GM18502 (cell line): ENCODE measurements at regions not wholly inside any gene's neighbourhood (a gene's known extent, or its start where the extent isn't known, plus 50 kb on each side); places are given as distances from the start of the nearest gene placed in this dataset.
"Not testable (repeated sequence)": the region's sequence is repeated elsewhere in the genome, so short reads cannot be mapped to it uniquely, and the experiment has no call there.

ENCODE experiments used
- ATAC-seq: cut with Tn5 transposase; IDR thresholded peaks from one replicate; pipeline ENCODE4 v1.9.1; 2021; ENCODE audit warnings: mild to moderate bottlenecking; ENCODE audit not compliant: unreplicated experiment, poor library complexity

DNA sequence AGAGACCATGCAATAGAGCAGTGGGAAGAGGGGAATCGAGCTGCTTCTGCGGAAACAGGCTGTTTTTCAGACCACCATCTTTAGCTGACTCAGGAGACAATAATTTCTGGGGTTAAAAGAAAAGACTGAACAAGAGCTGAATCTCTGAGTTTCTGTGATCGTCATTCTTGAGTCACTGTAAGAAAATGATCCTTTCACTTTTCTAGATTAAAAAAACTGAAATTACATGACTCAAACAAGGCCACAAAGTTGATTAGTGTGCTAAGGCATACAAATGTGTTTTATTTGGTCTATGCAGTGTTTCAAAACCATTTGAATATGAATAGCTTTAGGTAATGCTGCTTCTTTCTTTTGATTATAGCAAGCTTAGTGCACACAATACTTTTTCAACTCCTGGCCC is 194.4 kb upstream of the RPL34 start:
- no peak for ATAC-seq

DNA sequence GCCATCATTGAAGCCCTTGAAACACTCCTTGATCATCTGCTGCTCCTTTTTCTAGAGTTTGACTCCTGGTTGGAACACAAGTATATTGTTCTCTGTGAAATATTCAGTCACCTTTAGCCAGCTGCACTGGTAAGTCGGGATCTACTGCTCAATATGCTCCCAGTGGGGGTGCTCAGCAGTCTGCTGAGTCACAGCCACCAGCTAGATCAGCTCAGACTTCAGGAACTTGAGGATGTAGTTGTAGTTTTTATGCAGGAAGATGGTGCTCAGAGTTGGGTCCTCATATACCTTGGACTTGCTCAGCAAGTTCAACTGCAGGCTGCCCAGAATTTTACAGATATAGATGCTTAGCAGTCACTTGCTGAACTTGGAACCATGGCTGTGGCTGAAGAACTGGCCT is 202.5 kb upstream of the RPL34 start:
- ATAC-seq: no peak

DNA sequence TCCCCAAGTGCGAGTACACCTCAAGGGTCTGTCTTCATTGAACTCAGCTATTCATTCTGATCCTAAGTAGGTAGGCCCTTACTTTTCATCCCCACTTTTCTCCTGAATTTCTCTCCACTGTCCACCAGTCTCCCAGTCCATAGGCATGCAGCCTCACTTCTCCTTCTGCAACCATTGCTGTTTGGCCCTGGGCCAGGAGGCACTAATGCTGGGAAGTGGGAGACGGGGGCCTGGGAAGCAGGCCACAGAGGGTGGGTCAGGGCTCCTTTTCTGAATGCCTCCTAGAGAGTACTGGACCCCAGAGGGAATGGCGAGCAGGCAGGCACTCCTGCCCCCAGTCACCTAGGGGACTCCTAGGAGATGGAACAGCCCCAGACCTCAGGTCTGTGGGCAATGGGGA is 203.5 kb upstream of the RPL34 start:
- ATAC-seq: no peak

DNA sequence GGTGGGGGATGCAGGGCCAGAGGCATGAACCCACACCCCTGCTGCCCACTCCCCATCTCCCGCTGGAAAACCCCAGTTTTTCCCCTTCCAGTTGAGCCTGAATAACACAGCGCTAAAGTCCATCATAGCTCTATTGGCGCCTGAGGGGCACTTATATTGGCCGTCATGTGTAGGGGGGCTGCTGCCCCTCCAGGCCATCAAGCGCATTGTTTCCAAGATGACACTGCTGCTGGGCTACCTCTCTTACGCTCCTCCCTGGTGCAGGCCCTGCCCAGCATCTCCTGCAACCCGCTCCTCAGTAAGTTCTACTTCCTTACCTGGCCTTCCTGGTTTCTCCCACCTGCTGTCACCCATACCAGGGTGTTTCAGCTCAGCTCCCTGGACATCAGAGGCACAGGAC is 205.0 kb upstream of the RPL34 start:
- no peak for ATAC-seq

DNA sequence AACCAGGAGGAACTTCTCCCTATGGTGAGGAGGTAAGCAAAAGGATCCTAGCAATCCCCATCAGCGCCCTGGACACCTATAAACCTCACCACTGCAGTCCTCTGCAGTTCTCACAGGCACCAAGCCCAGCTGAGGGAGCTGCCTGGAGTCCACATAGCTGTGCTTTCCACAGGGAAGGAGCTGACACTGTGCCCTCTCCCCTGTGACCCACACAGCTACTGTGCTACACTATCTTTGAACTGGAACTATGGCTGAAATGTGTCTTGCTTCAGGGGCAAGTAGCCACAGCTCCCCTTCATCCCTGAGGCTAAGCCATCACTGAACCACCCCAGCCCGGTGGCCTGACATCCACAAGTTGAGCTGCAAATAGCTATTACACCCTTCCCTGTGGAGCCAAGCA is 208.5 kb upstream of the RPL34 start:
- ATAC-seq: no peak

DNA sequence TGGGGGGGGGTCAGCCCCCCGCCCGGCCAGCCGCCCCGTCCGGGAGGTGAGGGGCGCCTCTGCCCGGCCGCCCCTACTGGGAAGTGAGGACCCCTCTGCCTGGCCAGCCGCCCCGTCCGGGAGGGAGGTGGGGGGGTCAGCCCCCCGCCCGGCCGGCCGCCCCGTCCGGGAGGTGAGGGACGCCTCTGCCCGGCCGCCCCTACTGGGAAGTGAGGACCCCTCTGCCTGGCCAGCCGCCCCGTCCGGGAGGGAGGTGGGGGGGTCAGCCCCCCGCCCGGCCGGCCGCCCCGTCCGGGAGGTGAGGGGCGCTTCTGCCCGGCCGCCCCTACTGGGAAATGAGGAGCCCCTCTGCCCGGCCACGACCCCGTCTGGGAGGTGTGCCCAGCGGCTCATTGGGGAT is 210.7 kb upstream of the RPL34 start:
- ATAC-seq: not testable (repeated sequence)

DNA sequence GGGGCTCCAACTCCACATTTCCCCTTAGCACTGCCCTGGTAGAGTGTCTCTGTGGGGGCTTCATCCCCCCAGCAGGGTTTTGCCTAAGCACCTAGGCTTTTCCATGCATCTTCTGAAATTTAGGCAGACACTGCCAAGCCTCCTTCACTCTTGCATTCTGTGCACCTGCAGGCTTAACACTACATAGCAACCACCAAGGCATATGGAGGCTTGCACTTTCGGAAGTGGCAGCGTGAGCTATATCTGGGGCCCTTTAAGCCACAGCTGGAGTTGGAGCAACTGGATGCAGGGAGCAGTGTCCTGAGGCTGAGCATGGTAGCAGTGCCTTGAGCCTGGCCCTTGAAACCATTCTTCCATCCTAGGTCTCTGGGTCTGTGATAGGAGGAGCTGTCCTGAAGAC is 214.8 kb upstream of the RPL34 start:
- no peak for ATAC-seq

DNA sequence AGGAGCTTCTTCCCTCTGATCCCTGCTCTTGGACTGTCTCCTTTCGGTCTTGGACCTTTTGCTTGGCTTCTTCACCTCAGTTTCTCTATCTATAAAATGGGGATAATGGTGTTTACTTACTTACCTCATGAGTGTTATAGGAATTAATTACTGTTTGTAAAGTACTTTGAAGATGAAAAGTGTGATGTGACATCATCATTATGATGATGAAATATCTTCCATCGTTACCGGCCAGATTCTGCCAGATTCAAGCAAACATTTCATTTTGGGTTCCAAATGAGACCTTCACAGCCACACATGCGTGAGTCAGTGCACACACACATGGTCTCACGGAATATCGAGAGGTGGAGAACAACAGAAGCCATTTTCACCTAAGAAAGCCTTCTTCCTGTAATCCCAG is 220.1 kb upstream of the RPL34 start:
- no peak for ATAC-seq

DNA sequence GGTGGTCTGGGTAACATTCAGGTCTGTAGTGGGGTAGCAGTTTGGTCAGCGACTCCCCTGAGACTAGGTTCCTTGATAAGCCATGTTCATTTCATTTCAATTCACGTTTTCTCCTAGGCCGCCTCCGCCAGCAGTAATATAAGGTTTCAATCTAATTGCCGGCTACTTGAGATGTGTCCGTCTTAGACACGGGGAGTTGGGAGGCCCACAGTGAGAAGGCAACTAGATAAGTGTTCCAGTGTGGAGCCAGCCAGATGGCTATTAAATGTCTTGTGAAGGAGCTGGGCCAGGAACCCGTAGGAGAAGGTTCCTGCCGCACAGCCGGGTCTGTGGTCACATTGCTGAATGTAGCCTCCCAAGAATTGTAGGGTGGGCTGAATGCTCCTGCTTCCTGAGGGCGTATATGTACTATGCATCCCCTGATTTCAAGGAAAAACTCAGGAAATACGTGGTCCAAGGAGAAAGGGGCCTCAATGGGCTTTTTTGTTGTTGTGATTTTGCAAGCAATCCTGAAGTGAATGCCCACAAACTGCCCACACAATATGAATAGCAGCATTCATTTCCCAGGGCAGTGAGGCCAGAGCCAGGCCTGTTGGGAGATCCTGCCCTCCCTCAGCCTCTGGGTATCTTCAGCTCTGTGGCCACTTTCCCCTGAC is 220.6 kb upstream of the RPL34 start:
- ATAC-seq: no peak

DNA sequence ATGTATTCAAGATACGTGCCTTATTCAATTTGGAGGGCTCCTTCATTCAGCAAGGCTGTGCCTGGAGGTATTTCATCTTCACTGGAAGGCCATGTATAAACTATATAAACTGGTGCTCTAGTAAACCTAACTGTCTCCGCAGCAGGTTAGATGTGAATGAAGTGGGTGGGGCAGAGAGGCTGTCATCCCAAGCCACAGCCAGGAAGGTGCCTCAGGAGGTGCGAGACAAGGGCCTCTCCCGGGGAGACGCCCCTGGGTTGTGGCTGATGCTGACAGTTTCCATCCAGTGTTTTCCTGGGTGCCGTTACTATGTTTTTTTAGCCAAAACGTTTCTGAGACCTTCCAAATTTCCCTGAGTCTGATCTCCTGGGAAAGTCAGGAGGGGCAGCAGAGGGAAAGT is 221.5 kb upstream of the RPL34 start:
- no peak for ATAC-seq

DNA sequence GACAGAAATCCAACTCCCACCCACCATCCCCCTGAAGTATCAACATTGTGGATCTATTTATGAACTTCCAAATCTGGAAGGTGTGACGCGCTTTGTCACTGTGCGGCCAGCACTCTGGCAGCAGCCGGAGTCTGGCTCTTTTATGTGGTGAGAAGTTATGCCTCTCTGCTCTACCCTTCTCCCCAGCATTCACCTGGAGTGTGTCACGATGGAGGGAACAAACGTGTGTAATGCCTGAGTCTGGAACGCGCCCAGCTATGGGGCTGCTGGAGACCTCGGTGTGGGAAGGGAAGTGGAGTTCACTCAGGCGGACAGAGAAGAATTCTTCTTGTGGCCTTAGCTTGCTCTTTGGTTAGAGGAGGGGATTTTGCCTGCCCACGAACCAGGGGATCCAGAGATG is 222.1 kb upstream of the RPL34 start:
- no peak for ATAC-seq

DNA sequence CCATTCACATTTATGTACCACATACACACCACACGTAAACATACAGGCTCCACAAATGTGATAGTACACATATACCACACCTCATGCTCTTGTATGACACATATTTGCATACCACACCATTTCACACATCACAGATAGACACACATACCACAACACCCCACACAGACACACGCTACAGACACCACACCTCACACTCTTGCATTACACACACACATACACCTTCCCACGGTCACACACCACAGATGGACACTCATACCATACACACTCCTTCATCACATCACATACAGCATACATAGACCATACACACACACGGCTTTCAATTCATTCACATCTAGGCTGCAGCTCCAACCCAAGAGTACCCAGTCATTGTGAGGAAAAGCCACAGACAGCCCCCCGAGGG is 222.5 kb upstream of the RPL34 start:
- ATAC-seq: no peak

DNA sequence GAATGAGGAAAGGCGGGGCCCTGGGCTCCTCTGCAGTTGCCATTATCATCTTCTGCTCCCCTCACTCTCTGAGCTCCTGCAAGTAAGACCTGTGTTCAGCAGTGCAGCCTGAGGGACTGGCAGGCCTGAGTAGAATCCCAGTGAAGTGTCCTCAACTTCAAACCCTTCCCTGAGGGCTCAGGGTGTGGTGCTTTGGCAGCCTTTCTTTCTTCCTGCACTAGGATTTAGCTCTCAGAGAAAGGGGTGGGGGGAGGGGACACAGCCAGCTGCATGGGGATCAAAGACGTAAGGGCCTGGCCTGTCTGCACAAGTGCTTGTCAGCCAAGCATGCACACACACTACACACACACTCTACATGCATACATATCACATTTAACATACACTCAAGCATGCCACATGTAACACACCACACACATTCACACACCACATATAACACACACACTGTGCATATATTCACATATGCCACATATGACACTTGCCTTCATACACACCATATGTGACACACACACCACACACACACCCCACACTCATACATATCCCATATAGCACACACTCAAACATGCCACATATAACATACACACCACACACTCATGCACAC is 223.4 kb upstream of the RPL34 start:
- no peak for ATAC-seq

DNA sequence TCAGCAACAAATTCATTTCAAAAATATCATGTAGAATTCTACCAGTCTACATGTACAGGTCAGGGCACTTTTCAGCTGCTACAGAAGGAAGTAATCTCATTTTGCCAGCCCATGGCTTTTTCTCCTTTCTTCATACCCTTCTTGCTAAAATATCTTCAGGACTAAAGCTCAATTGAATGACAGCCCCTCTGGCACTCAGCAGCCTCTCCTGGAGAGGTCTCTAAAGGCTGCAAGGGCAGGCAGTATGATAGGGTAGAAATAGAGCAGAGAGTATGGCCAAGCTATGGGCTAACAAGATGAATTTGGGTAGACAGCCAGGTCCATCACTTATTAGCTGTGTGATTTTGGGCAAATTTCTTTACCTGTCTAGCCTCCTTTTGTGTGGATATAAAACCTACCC is 224.6 kb upstream of the RPL34 start:
- no peak for ATAC-seq

DNA sequence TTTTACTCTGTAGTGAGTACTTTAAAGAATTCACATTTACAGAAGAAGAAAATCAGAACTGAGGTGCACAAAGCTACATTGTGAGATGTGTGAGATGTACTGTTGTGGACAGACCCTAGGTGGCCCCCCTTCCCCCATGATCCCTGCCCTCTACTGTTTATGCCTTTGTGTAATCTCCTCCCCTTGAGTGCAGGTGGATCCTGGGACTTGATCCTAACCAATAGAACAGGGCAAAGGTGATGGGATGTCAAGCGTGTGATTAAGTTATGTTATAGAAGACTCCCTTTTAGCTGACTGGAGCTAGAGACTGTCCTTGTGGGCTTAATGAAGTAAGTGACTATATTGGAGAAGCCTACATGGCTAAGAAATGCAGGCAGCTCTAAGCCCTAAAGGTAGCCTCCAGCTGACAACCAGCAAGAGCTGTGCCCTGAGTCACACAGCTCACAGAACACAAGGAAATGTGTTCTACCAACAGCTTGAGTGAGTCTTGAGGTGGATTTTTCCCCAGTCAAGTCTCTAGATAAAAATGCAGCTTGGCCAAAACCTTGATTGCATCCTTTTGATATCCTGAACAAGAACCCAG is 225.2 kb upstream of the LEF1 start:
- no peak for ATAC-seq

DNA sequence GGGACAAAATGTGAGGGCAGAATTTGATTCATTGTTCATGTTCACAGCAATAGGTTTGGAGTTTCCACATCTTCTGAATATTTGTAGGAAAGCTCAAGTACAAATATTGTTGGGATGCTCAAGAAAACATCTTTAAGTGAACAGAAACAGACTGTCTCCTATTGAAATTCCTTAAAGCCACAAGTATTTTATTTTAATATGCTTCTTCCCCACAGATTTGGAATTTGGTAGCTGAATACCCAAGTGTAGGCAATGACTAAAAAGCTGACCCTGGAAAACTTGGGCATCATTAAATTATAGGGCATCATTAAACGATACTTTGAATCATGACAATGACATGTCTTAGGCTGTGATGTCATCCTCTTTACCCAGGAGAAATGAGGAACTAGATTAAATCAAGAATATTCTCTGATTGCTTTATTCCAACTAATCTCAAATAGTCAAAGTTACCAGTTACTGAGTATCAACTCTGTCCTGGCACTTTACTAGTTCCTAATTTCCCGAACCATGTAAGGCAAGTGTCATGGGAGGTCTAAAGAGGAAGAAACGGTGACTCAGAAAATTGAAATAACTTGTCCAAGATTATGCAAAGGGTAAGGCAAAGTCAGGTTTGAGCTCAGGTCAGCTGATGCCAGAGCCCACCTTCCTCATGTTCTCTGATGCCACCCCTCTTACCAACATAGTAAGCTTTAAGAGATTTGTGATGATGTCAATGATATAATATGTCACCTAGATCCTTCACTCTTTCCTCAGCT is 223.1 kb upstream of the LEF1 start:
- no peak for ATAC-seq

DNA sequence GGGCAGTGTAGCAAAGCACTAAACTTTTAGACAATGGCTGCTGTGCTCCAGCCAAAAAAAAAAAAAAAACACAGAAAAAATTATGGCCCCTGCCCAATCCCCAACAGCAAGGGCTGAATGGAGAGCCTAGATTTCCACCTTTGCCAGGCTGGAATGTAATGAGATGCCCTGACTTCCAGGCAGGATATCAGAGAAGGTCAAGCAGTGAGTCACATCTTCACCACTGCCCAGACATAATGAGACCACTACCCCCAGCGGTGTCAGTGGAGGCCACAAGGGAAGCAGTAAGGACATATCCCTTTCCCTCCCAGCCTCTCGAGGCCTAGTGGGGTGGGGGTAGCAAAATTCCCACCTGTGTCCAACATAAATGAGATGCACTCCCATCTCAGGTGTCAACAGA is 216.3 kb upstream of the LEF1 start:
- ATAC-seq: no peak

DNA sequence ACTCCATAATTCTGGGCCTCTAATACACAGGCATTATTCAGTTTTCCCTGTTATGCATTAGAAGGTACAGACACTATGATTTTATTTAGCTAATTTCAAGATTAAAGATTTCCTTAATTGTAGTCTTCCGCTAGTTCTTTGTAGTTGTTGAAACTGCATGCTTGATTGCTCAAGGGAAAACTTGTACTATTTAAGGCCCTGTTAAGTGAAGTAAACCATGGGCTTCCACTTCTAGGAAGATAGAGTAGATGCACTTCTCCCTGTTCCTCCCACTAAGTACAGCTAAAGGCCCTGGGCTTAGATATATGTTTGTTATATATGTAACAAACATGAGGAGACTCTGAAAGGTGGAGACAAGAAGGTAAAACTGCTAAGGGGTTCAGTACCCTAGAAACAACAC is 215.8 kb upstream of the LEF1 start:
- ATAC-seq: peak; percentile 58

DNA sequence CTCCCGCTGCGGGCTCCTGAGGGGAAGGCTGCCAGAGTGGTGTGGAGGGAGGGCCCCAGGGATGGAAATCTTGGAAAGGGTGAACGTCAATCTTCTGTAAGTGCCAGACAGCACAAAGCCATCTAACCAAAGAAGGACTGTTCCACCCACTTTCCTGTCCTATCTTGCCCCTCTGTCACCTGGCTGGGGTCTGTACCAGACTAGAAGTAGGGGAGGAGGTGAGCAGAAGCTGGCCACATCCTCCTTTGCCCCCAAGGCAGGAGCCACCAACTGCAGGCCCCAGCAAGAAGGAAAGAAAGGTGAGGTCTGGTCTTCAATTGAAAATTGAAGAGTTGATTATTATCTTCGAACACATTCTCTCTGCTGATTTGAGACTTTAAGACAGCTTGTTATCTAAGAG is 214.4 kb upstream of the LEF1 start:
- ATAC-seq: no peak

DNA sequence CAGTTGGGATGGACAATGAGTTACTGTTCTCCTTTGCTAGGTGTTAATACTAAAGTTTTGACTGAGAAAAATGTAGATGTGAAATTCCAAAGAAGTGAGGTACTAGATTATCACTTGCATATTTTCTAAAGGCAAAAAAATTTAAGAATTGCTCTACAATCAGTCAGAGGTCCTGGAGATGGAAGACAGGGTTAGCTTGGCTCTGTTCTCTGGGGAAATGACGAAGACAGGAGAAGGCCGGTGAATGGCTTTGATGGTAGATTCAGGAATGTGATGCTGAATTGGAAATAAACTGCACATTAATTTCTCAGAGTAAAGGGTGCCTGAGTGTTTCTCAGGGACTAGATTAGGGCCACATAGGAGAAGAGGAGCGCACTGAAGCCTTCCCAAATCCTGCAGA is 214.0 kb upstream of the LEF1 start:
- no peak for ATAC-seq

DNA sequence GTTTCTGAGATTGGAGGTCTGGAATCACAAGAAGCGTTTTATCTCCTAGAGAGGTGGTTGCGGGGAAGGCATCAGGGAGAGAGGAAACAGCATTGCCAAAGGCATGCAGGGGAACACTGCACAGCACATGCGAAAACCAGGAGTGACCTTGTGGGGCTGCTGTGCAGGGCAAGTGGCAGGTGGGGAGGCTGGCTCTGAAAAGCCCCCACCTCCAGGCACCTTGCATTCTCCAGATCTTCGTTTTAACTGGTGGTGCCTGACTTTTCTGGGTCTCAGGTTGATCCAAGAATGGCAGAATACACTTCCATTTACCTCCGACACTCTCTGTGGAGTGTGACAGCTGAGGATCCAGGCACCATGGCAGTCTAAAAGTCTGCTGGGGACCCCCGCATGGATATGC is 209.4 kb upstream of the LEF1 start:
- ATAC-seq: no peak

DNA sequence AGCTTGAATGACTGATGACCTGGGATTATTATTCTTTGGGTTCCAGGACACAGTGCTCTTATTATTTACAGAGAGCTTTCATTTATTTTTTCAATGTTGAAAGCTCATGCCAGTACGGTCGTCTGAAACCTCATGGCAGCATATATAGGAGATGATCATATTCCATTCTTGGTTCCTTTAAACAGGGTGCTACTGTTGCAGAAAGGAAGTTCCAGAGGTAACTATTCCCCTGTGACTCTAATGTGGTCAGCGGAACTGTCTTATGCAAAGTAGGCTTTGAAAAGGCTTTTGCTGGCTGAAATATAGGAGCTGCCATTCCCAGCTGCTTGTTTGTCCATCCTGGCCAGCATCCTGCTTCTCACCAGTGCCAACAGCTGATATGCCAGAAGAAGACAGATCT is 208.3 kb upstream of the LEF1 start:
- no peak for ATAC-seq
